H1 (cell line): ENCODE measurements at regions not wholly inside any gene's neighbourhood (a gene's known extent, or its start where the extent isn't known, plus 50 kb on each side); places are given as distances from the start of the nearest gene placed in this dataset.

Experiments used
- CBX5 ChIP-seq: fragments of 300-800, 300-1000 bp; sonication (generic); IDR thresholded peaks from 2 replicates; pipeline ENCODE4 v1.7.1; 2016; ENCODE audit warnings: antibody characterized with exemption, low read length, low read depth
- CHD1 ChIP-seq: IDR thresholded peaks from 2 replicates; pipeline ENCODE4 v1.6.1; 2012; ENCODE audit warnings: low read depth, low read length, improper control_type of control experiment
- TBP ChIP-seq: IDR thresholded peaks from 2 replicates; pipeline ENCODE4 v1.6.1; 2011; ENCODE audit warnings: low read depth, low read length, improper control_type of control experiment
- TF ChIP-seq, protein P1 (sequence below): IDR thresholded peaks from 2 replicates; pipeline ENCODE4 v1.6.1; 2012; ENCODE audit warnings: inconsistent platforms
- TF ChIP-seq, protein P2 (sequence below), 3 experiments: IDR thresholded peaks; 1 replicate in 2 of 3; 2 replicates in 1 of 3; pipeline versions ENCODE4 v1.5.1 to v1.6.1; 2011; ENCODE audit warnings: low read length in 3 of 3, mild to moderate bottlenecking in 3 of 3, inconsistent platforms in 2 of 3, low read depth in 1 of 3, moderate library complexity in 1 of 3; ENCODE audit not compliant: insufficient read depth in 1 of 3; ENCODE audit errors: control extremely low read depth in 1 of 3

DNA sequence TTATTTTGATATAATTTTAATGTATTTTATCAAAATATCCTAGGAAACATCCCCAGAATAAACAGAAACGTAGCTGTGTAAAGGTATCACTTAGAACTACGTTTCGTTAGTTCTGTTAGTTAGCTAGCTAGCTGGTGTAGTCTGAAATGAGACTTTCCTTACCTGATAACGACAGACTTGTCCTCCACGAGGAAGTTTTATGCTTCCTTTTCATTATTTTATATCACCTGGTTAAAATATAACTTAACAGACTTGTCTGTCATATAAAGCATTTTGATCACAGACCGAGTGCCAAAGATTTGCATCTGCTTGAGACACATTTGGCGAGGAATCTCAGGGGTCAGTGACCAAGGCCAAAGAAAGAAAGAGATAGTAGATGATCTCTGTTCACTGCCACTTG, 829.5 kb downstream of the VGLL3 start (continued):
- TF ChIP-seq, protein P1, sequence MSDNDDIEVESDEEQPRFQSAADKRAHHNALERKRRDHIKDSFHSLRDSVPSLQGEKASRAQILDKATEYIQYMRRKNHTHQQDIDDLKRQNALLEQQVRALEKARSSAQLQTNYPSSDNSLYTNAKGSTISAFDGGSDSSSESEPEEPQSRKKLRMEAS: no peak
- TF ChIP-seq TBP (no peak), CHD1 (no peak), CBX5 (no peak)
- TF ChIP-seq, protein P2, sequence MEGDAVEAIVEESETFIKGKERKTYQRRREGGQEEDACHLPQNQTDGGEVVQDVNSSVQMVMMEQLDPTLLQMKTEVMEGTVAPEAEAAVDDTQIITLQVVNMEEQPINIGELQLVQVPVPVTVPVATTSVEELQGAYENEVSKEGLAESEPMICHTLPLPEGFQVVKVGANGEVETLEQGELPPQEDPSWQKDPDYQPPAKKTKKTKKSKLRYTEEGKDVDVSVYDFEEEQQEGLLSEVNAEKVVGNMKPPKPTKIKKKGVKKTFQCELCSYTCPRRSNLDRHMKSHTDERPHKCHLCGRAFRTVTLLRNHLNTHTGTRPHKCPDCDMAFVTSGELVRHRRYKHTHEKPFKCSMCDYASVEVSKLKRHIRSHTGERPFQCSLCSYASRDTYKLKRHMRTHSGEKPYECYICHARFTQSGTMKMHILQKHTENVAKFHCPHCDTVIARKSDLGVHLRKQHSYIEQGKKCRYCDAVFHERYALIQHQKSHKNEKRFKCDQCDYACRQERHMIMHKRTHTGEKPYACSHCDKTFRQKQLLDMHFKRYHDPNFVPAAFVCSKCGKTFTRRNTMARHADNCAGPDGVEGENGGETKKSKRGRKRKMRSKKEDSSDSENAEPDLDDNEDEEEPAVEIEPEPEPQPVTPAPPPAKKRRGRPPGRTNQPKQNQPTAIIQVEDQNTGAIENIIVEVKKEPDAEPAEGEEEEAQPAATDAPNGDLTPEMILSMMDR (IDR thresholded peaks at IDR 0.05; ENCODE audit: control extremely low read depth in 1 of 3, insufficient read depth in 1 of 3, low read depth in 1 of 3, low read length in 3 of 3): no peak
- TF ChIP-seq, all 59 proteins: peak for 0
